GM18519 (cell line): ENCODE measurements at regions not wholly inside any gene's neighbourhood (a gene's known extent, or its start where the extent isn't known, plus 50 kb on each side); places are given as distances from the start of the nearest gene placed in this dataset.

Source experiments
- ATAC-seq: cut with Tn5 transposase; IDR thresholded peaks from one replicate; pipeline ENCODE4 v1.9.1; 2021; ENCODE audit warnings: mild to moderate bottlenecking, moderate library complexity; ENCODE audit not compliant: unreplicated experiment, low FRiP score

DNA sequence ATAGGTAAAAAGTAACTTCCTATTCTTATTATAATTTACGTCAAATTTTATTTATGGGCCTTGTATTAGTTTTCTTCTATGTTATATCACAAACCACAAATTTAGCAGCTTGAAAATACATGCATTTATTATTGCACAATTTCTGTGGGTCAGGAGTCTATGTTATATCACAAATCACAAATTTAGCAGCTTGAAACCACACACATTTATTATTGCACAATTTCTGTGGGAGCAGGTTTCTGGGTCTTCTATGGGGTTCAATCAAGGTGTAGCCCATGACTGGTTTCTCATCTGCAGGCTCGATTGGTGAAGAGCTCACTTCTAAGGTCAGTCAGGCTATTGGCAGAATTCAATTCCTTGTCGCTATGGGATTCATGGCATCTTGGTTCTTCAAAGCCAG, 332.7 kb upstream of the HAND2 start:
- no peak for ATAC-seq

DNA sequence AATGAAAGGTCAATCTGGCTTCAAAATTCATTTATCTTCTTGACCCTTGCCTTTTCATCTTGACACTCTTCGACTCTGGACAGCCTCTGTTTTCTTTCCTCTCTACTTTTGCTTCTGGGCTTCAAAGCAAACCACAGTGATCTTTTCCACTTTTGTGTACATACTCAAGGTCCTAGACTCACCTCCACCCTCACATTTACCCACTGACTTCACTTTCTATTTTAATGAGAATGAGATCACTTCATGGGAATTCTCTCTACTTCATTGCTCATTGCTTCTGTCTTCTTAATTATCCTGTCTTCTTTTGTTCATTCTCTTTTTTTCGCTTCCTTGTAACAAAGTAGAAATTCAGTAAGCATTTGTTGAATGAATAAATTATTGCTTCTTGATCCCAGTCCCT, 330.1 kb upstream of the HAND2 start:
- no peak for ATAC-seq

- no peak for ATAC-seq
These were observed 329.2 kb upstream of the HAND2 start for GRCh38 chr4:173859091-173859713.

GRCh38 chr4:173858471-173858870, 328.4 kb upstream of the HAND2 start:
- no peak for ATAC-seq

DNA sequence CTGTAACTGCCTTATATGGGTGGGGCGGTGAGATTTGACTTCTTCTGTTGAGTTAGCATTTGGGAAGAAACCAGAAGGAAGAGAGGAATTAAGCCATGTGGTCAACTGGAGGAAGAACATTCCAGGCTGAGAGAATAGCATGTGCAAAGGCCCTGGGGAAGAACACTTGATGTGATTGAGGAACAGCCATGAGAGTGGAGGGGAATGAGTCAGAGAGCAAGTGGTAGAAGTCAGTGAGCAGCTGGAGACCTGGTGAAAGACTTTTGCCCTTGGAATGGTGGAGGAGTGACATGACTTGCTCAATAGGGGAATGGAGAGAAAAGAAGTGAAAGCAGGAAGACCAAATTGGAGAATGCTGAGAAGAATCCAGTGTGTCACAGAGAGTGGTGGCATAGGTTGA, 327.8 kb upstream of the HAND2 start:
- ATAC-seq = no peak

- ATAC-seq = no peak
These were observed 325.0 kb upstream of the HAND2 start for GRCh38 chr4:173855015-173855414.

- no peak for ATAC-seq
These were observed 322.7 kb upstream of the HAND2 start for GRCh38 chr4:173852775-173853174.

DNA sequence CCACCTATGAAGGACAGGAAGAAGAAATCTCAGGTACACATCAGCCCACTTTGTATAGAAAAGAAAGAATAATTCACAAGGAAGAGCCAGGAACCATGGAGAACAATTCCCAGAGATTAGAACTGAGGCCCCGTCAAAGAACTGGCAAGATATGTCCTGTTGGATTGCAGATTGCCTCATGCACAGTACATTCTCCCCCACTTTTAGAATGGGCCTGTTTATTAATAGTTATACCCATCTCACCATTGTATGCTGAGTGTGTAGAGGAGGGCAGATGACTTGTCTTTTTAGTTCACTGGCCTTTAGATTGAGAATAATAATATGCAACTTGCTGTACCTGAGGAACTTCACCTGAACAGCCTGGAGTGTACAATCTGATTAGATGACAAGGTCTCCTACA, 315.6 kb upstream of the HAND2 start:
- no peak for ATAC-seq

DNA sequence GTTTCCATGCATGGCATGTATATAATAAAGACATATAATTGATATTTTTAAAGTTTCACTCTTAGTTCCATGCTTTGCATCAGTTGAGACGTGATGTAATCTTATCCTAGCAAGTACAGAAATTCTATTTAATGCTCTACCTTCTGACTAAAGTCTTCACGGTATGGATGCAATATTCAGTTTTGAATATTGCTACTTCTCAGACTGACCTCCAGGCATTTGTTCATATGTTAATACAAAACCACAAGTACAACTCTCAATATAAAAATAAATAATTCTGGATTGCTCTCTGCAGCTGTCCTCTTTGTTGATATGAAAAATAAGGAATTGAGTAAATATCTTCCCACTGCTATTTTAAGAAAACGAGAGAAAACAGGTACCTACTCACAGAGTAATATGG, 309.8 kb upstream of the HAND2 start:
- no peak for ATAC-seq

DNA sequence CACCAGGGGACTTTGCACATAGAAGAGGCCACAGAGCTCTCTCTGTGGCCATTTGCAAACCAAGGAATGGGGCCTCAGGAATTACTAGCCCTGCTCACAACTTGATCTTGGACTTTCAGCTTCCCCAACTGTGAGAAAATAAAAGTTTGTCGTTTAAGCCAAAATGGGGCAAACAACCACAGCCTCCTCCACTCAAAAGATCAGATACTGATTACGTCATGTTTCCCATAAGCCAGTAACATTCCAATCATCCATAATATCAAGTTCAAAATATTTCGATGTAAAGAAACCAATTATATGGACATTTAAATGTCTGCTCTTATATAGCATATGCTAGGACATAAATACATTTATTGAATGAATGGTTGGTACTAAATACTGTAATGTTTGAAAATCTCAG, 307.5 kb upstream of the HAND2 start:
- no peak for ATAC-seq

GRCh38 chr4:173835903-173836302, 305.9 kb upstream of the HAND2 start:
- no peak for ATAC-seq

- ATAC-seq = no peak
These were observed 304.1 kb upstream of the HAND2 start for GRCh38 chr4:173834151-173834550.

DNA sequence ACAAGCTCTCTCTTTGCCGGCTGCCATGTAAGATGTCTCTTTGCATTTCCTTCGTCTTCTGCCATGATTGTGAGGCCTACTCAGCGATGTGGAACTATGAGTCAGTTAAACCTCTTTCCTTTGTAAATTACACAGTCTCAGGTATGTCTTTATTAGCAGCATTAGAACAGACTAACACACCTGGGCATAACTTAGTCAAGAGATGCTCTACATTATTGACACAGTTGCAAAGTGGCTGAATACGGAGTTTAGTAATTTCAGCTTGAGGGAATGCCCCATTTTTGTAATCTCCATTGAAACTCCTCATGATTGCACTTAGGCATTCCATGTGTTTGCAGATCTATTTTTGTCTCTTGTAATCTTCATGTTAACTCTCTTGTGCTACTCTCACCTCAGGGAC, 299.5 kb upstream of the HAND2 start:
- no peak for ATAC-seq

- ATAC-seq = no peak
These were observed 297.7 kb upstream of the HAND2 start for GRCh38 chr4:173827707-173828106.

DNA sequence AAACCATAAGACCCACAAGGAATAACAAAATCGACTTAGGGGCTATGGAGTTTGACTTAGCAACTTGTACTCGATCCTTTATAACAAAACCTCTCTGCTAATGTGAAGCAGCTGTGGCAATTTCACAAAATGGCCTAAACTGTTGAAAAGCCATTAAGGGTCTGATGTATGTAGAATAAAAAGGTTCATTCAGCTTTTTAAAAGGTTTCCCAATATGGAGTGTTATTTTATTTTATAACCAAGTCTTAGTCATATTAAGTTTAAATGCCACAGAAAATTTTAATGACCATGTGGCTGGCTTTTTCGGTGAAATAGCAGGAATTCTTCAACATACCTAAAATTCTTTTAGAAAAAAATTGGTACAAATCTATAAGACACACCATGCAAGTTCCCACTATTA, 291.8 kb upstream of the HAND2 start:
- ATAC-seq = no peak

- ATAC-seq = no peak
These were observed 291.0 kb upstream of the HAND2 start for GRCh38 chr4:173821036-173821435.

DNA sequence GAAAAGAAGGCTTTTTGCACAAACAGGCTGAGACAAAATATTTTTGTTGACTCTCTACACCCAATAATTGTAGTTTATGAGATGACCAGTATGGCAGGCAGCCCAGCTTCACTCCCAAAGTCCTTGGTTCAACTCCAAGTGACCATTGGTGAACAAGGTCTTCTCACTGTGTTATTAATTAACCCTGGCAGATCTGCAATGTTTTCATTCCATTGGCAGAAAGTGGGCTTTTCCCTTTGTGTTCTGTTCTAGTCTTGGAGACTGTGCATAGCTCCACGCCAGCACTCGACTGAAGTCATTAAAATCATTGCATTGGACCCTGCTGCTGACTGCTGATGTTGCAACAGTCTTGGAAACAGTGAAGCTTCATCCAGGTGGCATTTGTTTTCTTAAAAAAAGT, 277.3 kb upstream of the HAND2 start:
- ATAC-seq = no peak

- ATAC-seq = no peak
These were observed 275.9 kb upstream of the HAND2 start for GRCh38 chr4:173805884-173806283.

- no peak for ATAC-seq
These were observed 272.6 kb upstream of the HAND2 start for GRCh38 chr4:173802662-173803022.

GRCh38 chr4:173801876-173802661, 272.0 kb upstream of the HAND2 start:
- ATAC-seq = no peak

GRCh38 chr4:173801361-173801760, 271.3 kb upstream of the HAND2 start:
- ATAC-seq = no peak

- ATAC-seq = no peak
These were observed 267.3 kb upstream of the HAND2 start for GRCh38 chr4:173797296-173797695.
